DND-41 (cell line): ENCODE measurements at regions not wholly inside any gene's neighbourhood (a gene's known extent, or its start where the extent isn't known, plus 50 kb on each side); places are given as distances from the start of the nearest gene placed in this dataset.

Experiments
- EZH2 ChIP-seq: IDR thresholded peaks from 3 replicates; pipeline ENCODE4 v1.6.1; 2012; ENCODE audit warnings: borderline replicate concordance, low read depth, mild to moderate bottlenecking, moderate library complexity, low read length, inconsistent platforms; ENCODE audit not compliant: severe bottlenecking
- TF ChIP-seq, protein P1 (sequence below): IDR thresholded peaks from 2 replicates; pipeline ENCODE4 v1.5.1; 2012; ENCODE audit warnings: borderline replicate concordance, low read length, moderate library complexity, mild to moderate bottlenecking; ENCODE audit not compliant: poor library complexity, severe bottlenecking; ENCODE audit errors: extremely low read depth

DNA sequence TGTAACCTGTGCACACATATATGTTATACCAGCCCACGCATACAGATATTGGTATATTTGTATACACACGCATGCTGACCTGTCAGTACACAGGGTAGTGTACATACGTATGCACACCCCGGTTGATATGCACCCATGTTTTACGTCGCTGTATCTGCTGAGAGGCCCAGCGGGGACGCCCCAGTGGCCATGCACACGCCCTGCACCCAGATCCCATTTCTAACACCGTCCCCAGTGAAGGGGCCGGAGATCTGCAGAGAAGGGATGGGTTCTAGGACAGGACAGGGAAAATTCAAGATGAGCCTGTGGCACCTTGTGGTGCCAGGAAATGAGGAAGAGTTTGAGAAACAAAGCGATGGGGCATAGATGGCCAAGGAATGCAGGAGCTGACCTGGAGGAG is 57.2 kb upstream of the TTC34 start:
- TF ChIP-seq, protein P1, sequence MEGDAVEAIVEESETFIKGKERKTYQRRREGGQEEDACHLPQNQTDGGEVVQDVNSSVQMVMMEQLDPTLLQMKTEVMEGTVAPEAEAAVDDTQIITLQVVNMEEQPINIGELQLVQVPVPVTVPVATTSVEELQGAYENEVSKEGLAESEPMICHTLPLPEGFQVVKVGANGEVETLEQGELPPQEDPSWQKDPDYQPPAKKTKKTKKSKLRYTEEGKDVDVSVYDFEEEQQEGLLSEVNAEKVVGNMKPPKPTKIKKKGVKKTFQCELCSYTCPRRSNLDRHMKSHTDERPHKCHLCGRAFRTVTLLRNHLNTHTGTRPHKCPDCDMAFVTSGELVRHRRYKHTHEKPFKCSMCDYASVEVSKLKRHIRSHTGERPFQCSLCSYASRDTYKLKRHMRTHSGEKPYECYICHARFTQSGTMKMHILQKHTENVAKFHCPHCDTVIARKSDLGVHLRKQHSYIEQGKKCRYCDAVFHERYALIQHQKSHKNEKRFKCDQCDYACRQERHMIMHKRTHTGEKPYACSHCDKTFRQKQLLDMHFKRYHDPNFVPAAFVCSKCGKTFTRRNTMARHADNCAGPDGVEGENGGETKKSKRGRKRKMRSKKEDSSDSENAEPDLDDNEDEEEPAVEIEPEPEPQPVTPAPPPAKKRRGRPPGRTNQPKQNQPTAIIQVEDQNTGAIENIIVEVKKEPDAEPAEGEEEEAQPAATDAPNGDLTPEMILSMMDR: no peak
- no peak for TF ChIP-seq EZH2
